ENCODE measurements at regions not wholly inside any gene's neighbourhood (a gene's known extent, or its start where the extent isn't known, plus 50 kb on each side); places are given as distances from the start of the nearest gene placed in this dataset.
"Not testable (repeated sequence)": the region's sequence is repeated elsewhere in the genome, so short reads cannot be mapped to it uniquely, and the experiment has no call there.

DNA sequence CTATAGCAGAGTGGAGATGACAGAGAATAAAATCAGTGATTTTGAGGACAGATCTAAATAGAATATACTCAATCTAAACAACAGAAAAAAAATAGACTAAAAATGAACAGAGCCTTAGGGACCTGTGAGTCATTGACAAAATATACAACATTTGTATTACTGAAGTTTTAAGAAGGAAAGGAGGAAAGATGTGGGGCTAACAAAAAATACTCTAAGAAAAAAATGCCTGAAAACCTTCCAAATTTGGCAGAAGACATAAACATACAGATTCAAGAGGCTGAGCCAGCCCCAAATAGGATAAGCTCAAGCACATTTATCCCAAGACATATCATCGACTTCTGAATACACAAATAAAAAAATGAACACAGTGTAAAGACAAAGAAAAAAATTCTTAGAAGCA is 123.6 kb upstream of the INTU start:
- 32 to 64% methylated on average over 1 of the region's 1 CpG for WGBS, 2 donors (ENCODE audit: low coverage in 1 of 2)
- Histone ChIP-seq H3K4me3 (no peak overlapping the region), H3K27me3 (no peaks in the 10 kb centered on the region), H3K9me3 (no peaks in the 10 kb centered on the region), H3K36me3 (no peaks in the 10 kb centered on the region), H3K27ac (no peak overlapping the region), H3K4me1 (peaks cover 0 to 7% (median 0%) of the 10 kb centered on the region in 3 donors)
- no peak for TF ChIP-seq POLR2AphosphoS5 (IDR thresholded peaks at IDR 0.05)
- no peak for TF ChIP-seq POLR2A (IDR thresholded peaks at IDR 0.05)
- TF ChIP-seq EP300 (IDR thresholded peaks at IDR 0.05): no peak
- TF ChIP-seq, protein P1, sequence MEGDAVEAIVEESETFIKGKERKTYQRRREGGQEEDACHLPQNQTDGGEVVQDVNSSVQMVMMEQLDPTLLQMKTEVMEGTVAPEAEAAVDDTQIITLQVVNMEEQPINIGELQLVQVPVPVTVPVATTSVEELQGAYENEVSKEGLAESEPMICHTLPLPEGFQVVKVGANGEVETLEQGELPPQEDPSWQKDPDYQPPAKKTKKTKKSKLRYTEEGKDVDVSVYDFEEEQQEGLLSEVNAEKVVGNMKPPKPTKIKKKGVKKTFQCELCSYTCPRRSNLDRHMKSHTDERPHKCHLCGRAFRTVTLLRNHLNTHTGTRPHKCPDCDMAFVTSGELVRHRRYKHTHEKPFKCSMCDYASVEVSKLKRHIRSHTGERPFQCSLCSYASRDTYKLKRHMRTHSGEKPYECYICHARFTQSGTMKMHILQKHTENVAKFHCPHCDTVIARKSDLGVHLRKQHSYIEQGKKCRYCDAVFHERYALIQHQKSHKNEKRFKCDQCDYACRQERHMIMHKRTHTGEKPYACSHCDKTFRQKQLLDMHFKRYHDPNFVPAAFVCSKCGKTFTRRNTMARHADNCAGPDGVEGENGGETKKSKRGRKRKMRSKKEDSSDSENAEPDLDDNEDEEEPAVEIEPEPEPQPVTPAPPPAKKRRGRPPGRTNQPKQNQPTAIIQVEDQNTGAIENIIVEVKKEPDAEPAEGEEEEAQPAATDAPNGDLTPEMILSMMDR (IDR thresholded peaks at IDR 0.05): no peak
- ATAC-seq: no peak

DNA sequence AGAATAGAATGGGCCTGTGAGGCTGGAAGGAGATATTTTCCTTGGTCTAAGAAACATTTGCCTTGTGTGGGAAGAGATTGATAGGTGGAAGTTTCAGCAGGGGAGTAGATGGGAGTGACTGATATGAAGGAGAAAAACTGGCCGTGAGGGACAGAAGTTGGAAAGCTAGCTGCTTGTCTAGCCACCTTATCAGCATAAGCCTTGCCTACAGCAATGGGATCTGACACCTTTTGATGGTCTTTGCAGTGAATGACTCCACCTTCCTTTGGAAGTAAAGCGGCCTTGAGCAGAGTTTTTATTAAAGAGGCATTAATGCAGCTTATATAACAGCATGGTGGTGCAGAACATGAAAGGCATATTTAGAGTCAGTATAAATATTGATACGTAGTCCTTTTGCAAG is 120.1 kb upstream of the INTU start:
- H3K27me3 ChIP-seq, H3K36me3 ChIP-seq, H3K4me3 ChIP-seq, ATAC-seq, H3K9me3 ChIP-seq, H3K4me1 ChIP-seq, H3K27ac ChIP-seq: not testable (repeated sequence)
- WGBS, 2 donors (ENCODE audit: low coverage in 1 of 2): 90 to 100% methylated on average over 1 to 3 of the region's 3 CpGs

GRCh38 chr4:127515259-127515658 is 117.5 kb upstream of the INTU start:
- not testable (repeated sequence) for H3K36me3 ChIP-seq, H3K4me1 ChIP-seq, ATAC-seq, H3K27ac ChIP-seq, H3K9me3 ChIP-seq, H3K4me3 ChIP-seq, H3K27me3 ChIP-seq
- 88 to 95% methylated on average over 6 to 7 of the region's 7 CpGs for WGBS, 2 donors (ENCODE audit: low coverage in 1 of 2)

GRCh38 chr4:127518046-127518445 is 114.7 kb upstream of the INTU start:
- no peaks in the 10 kb centered on the region for H3K9me3 ChIP-seq
- ATAC-seq: no peak
- no peak overlapping the region for H3K4me3 ChIP-seq
- no peaks in the 10 kb centered on the region for H3K27me3 ChIP-seq
- H3K36me3 ChIP-seq: no peaks in the 10 kb centered on the region
- H3K27ac ChIP-seq: no peak overlapping the region
- TF ChIP-seq EP300 (IDR thresholded peaks at IDR 0.05) (no peak), POLR2AphosphoS5 (IDR thresholded peaks at IDR 0.05) (no peak), POLR2A (IDR thresholded peaks at IDR 0.05) (no peak)
- TF ChIP-seq, protein P1 (IDR thresholded peaks at IDR 0.05): no peak
- H3K4me1 ChIP-seq: no peaks in the 10 kb centered on the region

- Histone ChIP-seq H3K4me3 (no peak overlapping the region), H3K36me3 (no peaks in the 10 kb centered on the region), H3K9me3 (no peaks in the 10 kb centered on the region), H3K27me3 (no peaks in the 10 kb centered on the region), H3K27ac (no peak overlapping the region), H3K4me1 (no peaks in the 10 kb centered on the region)
- no peak for TF ChIP-seq POLR2AphosphoS5 (IDR thresholded peaks at IDR 0.05)
- ATAC-seq: no peak
- 54 to 86% methylated on average over 1 to 2 of the region's 2 CpGs for WGBS, 2 donors (ENCODE audit: low coverage in 1 of 2)
These were observed 111.3 kb upstream of the INTU start for GRCh38 chr4:127521463-127521862.

DNA sequence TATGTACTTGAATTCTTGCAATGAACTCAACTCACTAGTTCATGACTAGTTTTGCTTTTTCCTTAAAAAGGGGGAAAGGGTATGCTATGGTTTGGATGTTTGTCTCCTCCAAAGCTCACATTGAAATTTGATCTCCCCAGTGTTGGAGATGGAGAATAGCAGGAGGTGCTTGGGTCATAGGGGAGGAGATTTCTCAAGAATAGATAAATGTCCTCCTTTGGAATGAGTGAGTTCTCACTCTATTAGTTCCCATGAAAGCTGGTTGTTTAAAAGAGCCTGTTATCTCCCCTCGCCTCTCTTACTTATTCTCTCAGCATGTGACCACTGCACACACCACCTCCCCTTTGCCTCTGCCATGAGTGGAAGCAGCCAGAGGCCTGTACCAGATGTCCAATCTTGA is 109.4 kb upstream of the INTU start:
- no peaks in the 10 kb centered on the region for H3K27me3 ChIP-seq
- TF ChIP-seq, protein P1 (IDR thresholded peaks at IDR 0.05): no peak
- TF ChIP-seq EP300 (IDR thresholded peaks at IDR 0.05) (no peak), POLR2AphosphoS5 (IDR thresholded peaks at IDR 0.05) (no peak), POLR2A (IDR thresholded peaks at IDR 0.05) (no peak)
- H3K9me3 ChIP-seq: no peaks in the 10 kb centered on the region
- peaks cover 0 to 4% (median 0%) of the 10 kb centered on the region in 3 donors for H3K4me1 ChIP-seq
- H3K4me3 ChIP-seq: no peak overlapping the region
- no peak overlapping the region for H3K27ac ChIP-seq
- 80 to 100% methylated on average over 1 of the region's 1 CpG for WGBS, 2 donors (ENCODE audit: low coverage in 1 of 2)
- H3K36me3 ChIP-seq: no peaks in the 10 kb centered on the region
- no peak for ATAC-seq

DNA sequence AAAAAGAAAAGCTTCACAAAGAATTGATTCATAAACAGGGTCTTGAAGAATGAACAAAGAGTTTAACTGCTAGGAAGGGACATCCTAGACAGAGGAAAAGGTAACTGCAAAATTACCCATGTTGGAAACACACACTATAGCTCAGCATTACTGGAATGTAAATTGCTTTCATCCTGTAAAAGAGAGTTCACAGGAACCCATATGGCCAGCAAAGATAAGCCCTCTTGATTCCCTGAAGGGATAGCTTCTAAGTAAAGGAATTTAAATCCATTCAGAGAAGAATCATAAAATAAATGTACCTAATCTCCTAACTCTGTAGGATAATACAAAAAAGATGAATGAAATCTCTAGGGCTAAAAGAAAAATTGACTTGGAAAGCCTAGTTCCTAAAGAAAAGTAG is 107.1 kb upstream of the INTU start:
- H3K4me3 ChIP-seq: no peak overlapping the region
- no peak for ATAC-seq
- no peak overlapping the region for H3K27ac ChIP-seq
- H3K4me1 ChIP-seq: peaks cover 0 to 6% (median 0%) of the 10 kb centered on the region in 3 donors
- H3K27me3 ChIP-seq: no peaks in the 10 kb centered on the region
- no peaks in the 10 kb centered on the region for H3K36me3 ChIP-seq
- no peak for TF ChIP-seq EP300 (IDR thresholded peaks at IDR 0.05)
- TF ChIP-seq POLR2AphosphoS5 (IDR thresholded peaks at IDR 0.05): no peak
- no peak for TF ChIP-seq POLR2A (IDR thresholded peaks at IDR 0.05)
- TF ChIP-seq, protein P1 (IDR thresholded peaks at IDR 0.05): no peak
- no peaks in the 10 kb centered on the region for H3K9me3 ChIP-seq
